ENCODE measurements at regions not wholly inside any gene's neighbourhood (a gene's known extent, or its start where the extent isn't known, plus 50 kb on each side); places are given as distances from the start of the nearest gene placed in this dataset.

- TF ChIP-seq POLR2A (IDR thresholded peaks at IDR 0.05), result no peak
- TF ChIP-seq, protein P1, sequence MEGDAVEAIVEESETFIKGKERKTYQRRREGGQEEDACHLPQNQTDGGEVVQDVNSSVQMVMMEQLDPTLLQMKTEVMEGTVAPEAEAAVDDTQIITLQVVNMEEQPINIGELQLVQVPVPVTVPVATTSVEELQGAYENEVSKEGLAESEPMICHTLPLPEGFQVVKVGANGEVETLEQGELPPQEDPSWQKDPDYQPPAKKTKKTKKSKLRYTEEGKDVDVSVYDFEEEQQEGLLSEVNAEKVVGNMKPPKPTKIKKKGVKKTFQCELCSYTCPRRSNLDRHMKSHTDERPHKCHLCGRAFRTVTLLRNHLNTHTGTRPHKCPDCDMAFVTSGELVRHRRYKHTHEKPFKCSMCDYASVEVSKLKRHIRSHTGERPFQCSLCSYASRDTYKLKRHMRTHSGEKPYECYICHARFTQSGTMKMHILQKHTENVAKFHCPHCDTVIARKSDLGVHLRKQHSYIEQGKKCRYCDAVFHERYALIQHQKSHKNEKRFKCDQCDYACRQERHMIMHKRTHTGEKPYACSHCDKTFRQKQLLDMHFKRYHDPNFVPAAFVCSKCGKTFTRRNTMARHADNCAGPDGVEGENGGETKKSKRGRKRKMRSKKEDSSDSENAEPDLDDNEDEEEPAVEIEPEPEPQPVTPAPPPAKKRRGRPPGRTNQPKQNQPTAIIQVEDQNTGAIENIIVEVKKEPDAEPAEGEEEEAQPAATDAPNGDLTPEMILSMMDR (IDR thresholded peaks at IDR 0.05), result peak; percentile 64 to 69 (median 65)
Observed at GRCh38 chr2:235116885-235117492, 165.2 kb downstream of the SH3BP4 start.

Measured in testis (tissue), 2 donors.